ENCODE measurements at regions not wholly inside any gene's neighbourhood (a gene's known extent, or its start where the extent isn't known, plus 50 kb on each side); places are given as distances from the start of the nearest gene placed in this dataset.

- TF ChIP-seq POLR2A (IDR thresholded peaks at IDR 0.05): no peak
- TF ChIP-seq CTCF (IDR thresholded peaks at IDR 0.05): no peak
These were observed 298.4 kb upstream of the PDGFD start for GRCh38 chr11:104462341-104462740.
